H9 (cell line): ENCODE measurements at regions not wholly inside any gene's neighbourhood (a gene's known extent, or its start where the extent isn't known, plus 50 kb on each side); places are given as distances from the start of the nearest gene placed in this dataset.

Experiments
- DNase-seq: peaks from one replicate; pipeline ENCODE4 v3.0.0-alpha.2; 2017
- H2AFZ ChIP-seq: one replicate; pipeline ENCODE4 v1.6.1; 2013; ENCODE audit warnings: mild to moderate bottlenecking, low read length, control low read depth, moderate library complexity
- H2AK5ac ChIP-seq: 2 replicates; pipeline ENCODE4 v1.6.1; 2013; ENCODE audit warnings: low read length, control low read depth, mixed read lengths; ENCODE audit not compliant: insufficient read length
- H2BK120ac ChIP-seq: one replicate; pipeline ENCODE4 v1.6.1; 2013; ENCODE audit warnings: low read depth, mild to moderate bottlenecking, low read length, control low read depth, inconsistent platforms; ENCODE audit not compliant: poor library complexity, severe bottlenecking
- H2BK12ac ChIP-seq: 2 replicates; pipeline ENCODE4 v1.6.1; 2013; ENCODE audit warnings: low read length, control low read depth, mixed read lengths, low read depth; ENCODE audit not compliant: insufficient read length
- H2BK15ac ChIP-seq: 2 replicates; pipeline ENCODE4 v1.6.1; 2013; ENCODE audit warnings: low read depth, low read length, control low read depth
- H2BK20ac ChIP-seq: one replicate; pipeline ENCODE4 v1.6.1; 2013; ENCODE audit warnings: low read depth, mild to moderate bottlenecking, low read length, control low read depth, inconsistent platforms; ENCODE audit not compliant: poor library complexity, severe bottlenecking
- H2BK5ac ChIP-seq: 2 replicates; pipeline ENCODE4 v1.6.1; 2013; ENCODE audit warnings: low read length, control low read depth, mixed read lengths; ENCODE audit not compliant: insufficient read length
- H3K14ac ChIP-seq: 2 replicates; pipeline ENCODE4 v1.6.1; 2013; ENCODE audit warnings: low read length, control low read depth; ENCODE audit not compliant: insufficient read depth
- H3K18ac ChIP-seq: 2 replicates; pipeline ENCODE4 v1.6.1; 2013; ENCODE audit warnings: low read depth, mild to moderate bottlenecking, mixed read lengths, low read length, control low read depth; ENCODE audit not compliant: insufficient read length
- H3K23ac ChIP-seq: 2 replicates; pipeline ENCODE4 v1.6.1; 2013; ENCODE audit warnings: low read length, control low read depth, mixed read lengths, low read depth; ENCODE audit not compliant: insufficient read length
- H3K23me2 ChIP-seq: 2 replicates; pipeline ENCODE4 v1.6.1; 2013; ENCODE audit warnings: low read depth, mild to moderate bottlenecking, mixed read lengths, low read length, control low read depth; ENCODE audit not compliant: insufficient read length, poor library complexity, severe bottlenecking
- H3K27ac ChIP-seq: 2 replicates; pipeline ENCODE4 v1.5.1; 2013; ENCODE audit warnings: low read length, control low read depth, mixed read lengths, low read depth; ENCODE audit not compliant: insufficient read length
- H3K27me3 ChIP-seq: 2 replicates; pipeline ENCODE4 v1.6.1; 2013; ENCODE audit warnings: low read length, control low read depth, inconsistent platforms; ENCODE audit not compliant: insufficient read depth
- H3K4ac ChIP-seq: 2 replicates; pipeline ENCODE4 v1.6.1; 2013; ENCODE audit warnings: low read depth, mild to moderate bottlenecking, control low read depth, inconsistent platforms, low read length, moderate library complexity
- H3K4me1 ChIP-seq: 2 replicates; pipeline ENCODE4 v1.6.1; 2013; ENCODE audit warnings: low read length, control low read depth, inconsistent platforms; ENCODE audit not compliant: insufficient read depth
- H3K4me2 ChIP-seq: 2 replicates; pipeline ENCODE4 v1.6.1; 2013; ENCODE audit warnings: low read length, control low read depth, mixed read lengths; ENCODE audit not compliant: insufficient read length, insufficient read depth
- H3K56ac ChIP-seq: 2 replicates; pipeline ENCODE4 v1.6.1; 2013; ENCODE audit warnings: low read depth, mild to moderate bottlenecking, mixed read lengths, low read length, control low read depth; ENCODE audit not compliant: insufficient read length
- H3K79me1 ChIP-seq: 2 replicates; pipeline ENCODE4 v1.6.1; 2013; ENCODE audit warnings: low read depth, mild to moderate bottlenecking, moderate library complexity, low read length, control low read depth, inconsistent platforms; ENCODE audit not compliant: insufficient read depth, poor library complexity, severe bottlenecking
- H3K79me2 ChIP-seq: 2 replicates; pipeline ENCODE4 v1.6.1; 2013; ENCODE audit warnings: low read length, control low read depth, inconsistent platforms; ENCODE audit not compliant: insufficient read depth
- H3K9ac ChIP-seq: 2 replicates; pipeline ENCODE4 v1.6.1; 2013; ENCODE audit warnings: low read length, control low read depth, mixed read lengths; ENCODE audit not compliant: insufficient read length; ENCODE audit errors: extremely low read depth
- H3K9me3 ChIP-seq: one replicate; pipeline ENCODE4 v1.6.1; 2013; ENCODE audit warnings: low read depth, low read length, inconsistent platforms; ENCODE audit not compliant: control insufficient read depth
- H3T11ph ChIP-seq: one replicate; pipeline ENCODE4 v1.6.1; 2013; ENCODE audit warnings: mild to moderate bottlenecking, low read length, control low read depth, inconsistent platforms
- H4K20me1 ChIP-seq: one replicate; pipeline ENCODE4 v1.6.1; 2013; ENCODE audit not compliant: control insufficient read depth, insufficient read length, insufficient read depth
- H4K5ac ChIP-seq: 2 replicates; pipeline ENCODE4 v1.6.1; 2013; ENCODE audit warnings: low read depth, mild to moderate bottlenecking, mixed read lengths, low read length, control low read depth; ENCODE audit not compliant: insufficient read length
- H4K8ac ChIP-seq: replicated peaks from 2 replicates; pipeline ENCODE4 v1.6.1; 2013; ENCODE audit warnings: low read length, control low read depth, mixed read lengths, low read depth; ENCODE audit not compliant: insufficient read length
- H4K91ac ChIP-seq: 2 replicates; pipeline ENCODE4 v1.6.1; 2013; ENCODE audit warnings: low read depth, mild to moderate bottlenecking, moderate library complexity, mixed read lengths, low read length, control low read depth; ENCODE audit not compliant: insufficient read length
- H3K27ac Mint-ChIP-seq, 3 experiments: 2 replicates in 2 of 3; 3 replicates in 1 of 3; pipeline ENCODE4 v1.8.0; 2020 to 2021; ENCODE audit warnings: mixed read lengths in 3 of 3, mild to moderate bottlenecking in 1 of 3, moderate library complexity in 1 of 3
- H3K27me3 Mint-ChIP-seq: 2 replicates; pipeline ENCODE4 v1.8.0; 2021; ENCODE audit warnings: low read depth, mild to moderate bottlenecking, moderate library complexity, mixed read lengths
- H3K36me3 Mint-ChIP-seq, 3 experiments: 2 replicates in 2 of 3; 3 replicates in 1 of 3; pipeline ENCODE4 v1.8.0; 2020 to 2021; ENCODE audit warnings: low read depth in 3 of 3, mixed read lengths in 3 of 3; ENCODE audit not compliant: insufficient read depth in 1 of 3
- H3K4me1 Mint-ChIP-seq, 2 experiments: 2 replicates each; pipeline ENCODE4 v1.8.0; 2020; ENCODE audit warnings: mixed read lengths in 2 of 2
- H3K4me3 Mint-ChIP-seq, 2 experiments: 2 replicates in 1 of 2; 3 replicates in 1 of 2; pipeline ENCODE4 v1.8.0; 2020 to 2021; ENCODE audit warnings: mild to moderate bottlenecking in 2 of 2, mixed read lengths in 2 of 2, moderate library complexity in 1 of 2
- H3K9me3 Mint-ChIP-seq, 2 experiments: 2 replicates in 1 of 2; 3 replicates in 1 of 2; pipeline ENCODE4 v1.8.0; 2020; ENCODE audit warnings: mild to moderate bottlenecking in 2 of 2, mixed read lengths in 2 of 2, moderate library complexity in 1 of 2
- WGBS: extraction: QIAGEN DNeasy Blood & Tissue Kit; methylation state at CpG from one replicate; pipeline ENCODE4 v1.1.7; 2013; ENCODE audit warnings: missing lambda C conversion rate, low lambda C conversion rate, mixed read lengths; ENCODE audit not compliant: insufficient read length; ENCODE audit errors: extremely low coverage; 5-methylcytosine and 5-hydroxymethylcytosine counted together
- TF ChIP-seq, protein P1 (sequence below): fragments of 200-600 bp; sonication (generic); conservative IDR thresholded peaks from 3 replicates; pipeline ENCODE4 v1.8.0; 2021; ENCODE audit warnings: antibody characterized with exemption, mild to moderate bottlenecking

DNA sequence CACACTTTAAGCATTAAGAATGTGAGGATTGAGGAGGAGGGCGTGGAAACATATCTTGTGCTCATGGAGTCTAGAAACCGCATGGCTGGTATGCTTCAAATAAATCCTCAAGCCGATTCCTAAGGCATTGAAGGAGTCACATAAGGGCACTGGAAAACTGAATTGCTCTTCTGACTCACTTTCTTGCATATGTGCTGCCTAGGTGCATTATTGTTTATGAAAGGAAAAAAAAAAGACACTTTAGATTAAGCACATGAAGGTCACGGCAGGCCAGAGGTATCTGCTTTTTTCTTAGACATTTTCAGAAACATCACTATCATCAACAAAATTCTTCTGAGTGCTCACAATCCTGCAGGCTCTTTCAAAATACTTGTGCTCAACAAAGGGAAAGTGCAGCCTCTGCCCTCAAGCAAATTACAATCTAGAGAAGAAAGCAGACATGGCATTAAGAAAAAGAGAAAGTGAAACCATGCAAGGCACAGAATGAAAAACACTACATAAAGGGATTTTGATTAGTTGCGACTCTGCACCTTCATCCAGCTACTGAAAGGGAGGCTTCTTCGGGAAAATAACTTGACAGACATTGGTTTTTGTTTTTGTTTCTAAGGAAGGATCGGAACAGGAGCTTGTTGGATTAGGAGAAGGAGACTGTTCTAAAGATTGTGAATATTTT, 2117.6 kb downstream of the MAT2B start:
- Histone ChIP-seq H3K79me1 (no peaks in the 10 kb centered on the region), H2BK15ac (no peak overlapping the region), H3K9ac (no peak overlapping the region), H3K9me3 (no peaks in the 10 kb centered on the region), H2BK12ac (no peak overlapping the region), H2AFZ (no peak overlapping the region), H2BK120ac (no peak overlapping the region), H3K27me3 (no peaks in the 10 kb centered on the region), H3K23me2 (no peaks in the 10 kb centered on the region), H4K20me1 (no peaks in the 10 kb centered on the region), H3K14ac (no peak overlapping the region), H3K79me2 (no peaks in the 10 kb centered on the region), H2BK20ac (no peak overlapping the region), H4K91ac (no peak overlapping the region), H3T11ph (no peak overlapping the region), H3K4me1 (0 out of 2 replicates have a peak, but pooled peaks cover 4% of the 10 kb centered on the region), H3K56ac (no peak overlapping the region), H4K5ac (no peak overlapping the region), H3K27ac (no peak overlapping the region), H3K23ac (no peak overlapping the region), H2BK5ac (no peak overlapping the region), H3K4me2 (no peak overlapping the region), H4K8ac (no peak overlapping the region), H3K4ac (no peak overlapping the region), H3K18ac (no peak overlapping the region), H2AK5ac (no peak overlapping the region)
- H3K27me3 Mint-ChIP-seq, result no peaks in the 10 kb centered on the region
- no peak for DNase-seq
- H3K4me3 Mint-ChIP-seq, result no peak overlapping the region
- peaks cover 0 to 4% (median 3%) of the 10 kb centered on the region in 3 experiments; a peak in 2 of 7 replicates for H3K36me3 Mint-ChIP-seq
- peaks cover 4 to 8% of the 10 kb centered on the region in 2 experiments for H3K4me1 Mint-ChIP-seq
- no CpG with 5 or more reads among the region's 7 CpGs for WGBS
- TF ChIP-seq, protein P1, sequence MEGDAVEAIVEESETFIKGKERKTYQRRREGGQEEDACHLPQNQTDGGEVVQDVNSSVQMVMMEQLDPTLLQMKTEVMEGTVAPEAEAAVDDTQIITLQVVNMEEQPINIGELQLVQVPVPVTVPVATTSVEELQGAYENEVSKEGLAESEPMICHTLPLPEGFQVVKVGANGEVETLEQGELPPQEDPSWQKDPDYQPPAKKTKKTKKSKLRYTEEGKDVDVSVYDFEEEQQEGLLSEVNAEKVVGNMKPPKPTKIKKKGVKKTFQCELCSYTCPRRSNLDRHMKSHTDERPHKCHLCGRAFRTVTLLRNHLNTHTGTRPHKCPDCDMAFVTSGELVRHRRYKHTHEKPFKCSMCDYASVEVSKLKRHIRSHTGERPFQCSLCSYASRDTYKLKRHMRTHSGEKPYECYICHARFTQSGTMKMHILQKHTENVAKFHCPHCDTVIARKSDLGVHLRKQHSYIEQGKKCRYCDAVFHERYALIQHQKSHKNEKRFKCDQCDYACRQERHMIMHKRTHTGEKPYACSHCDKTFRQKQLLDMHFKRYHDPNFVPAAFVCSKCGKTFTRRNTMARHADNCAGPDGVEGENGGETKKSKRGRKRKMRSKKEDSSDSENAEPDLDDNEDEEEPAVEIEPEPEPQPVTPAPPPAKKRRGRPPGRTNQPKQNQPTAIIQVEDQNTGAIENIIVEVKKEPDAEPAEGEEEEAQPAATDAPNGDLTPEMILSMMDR, result no peak
- peaks cover 1 to 3% of the 10 kb centered on the region in 2 experiments for H3K9me3 Mint-ChIP-seq
- no peak overlapping the region; a peak in 1 of 7 replicates for H3K27ac Mint-ChIP-seq
